ENCODE measurements at regions not wholly inside any gene's neighbourhood (a gene's known extent, or its start where the extent isn't known, plus 50 kb on each side); places are given as distances from the start of the nearest gene placed in this dataset.

DNA sequence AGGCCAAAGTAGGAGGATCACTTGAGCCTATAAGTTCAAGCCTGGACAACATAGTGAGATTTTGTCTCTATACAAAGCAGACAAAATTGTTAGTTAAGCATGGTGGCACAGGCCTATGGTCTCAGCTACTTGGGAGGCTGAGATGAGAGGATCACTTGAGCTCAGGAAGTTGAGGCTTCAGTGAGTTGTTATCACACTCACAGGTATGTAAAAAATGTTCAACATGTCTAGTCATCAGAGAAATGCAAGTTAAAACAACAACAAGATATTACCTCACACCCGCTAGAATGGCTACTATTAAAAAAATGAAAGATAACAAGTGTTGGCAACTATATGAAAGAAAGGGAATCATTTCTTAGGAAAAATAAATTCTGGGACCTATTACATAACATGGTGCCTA, 341.5 kb upstream of the ST8SIA4 start:
- Histone ChIP-seq H3K9me1 (replicated peaks; ENCODE audit: control insufficient read depth, extremely low read depth, insufficient read depth, low read length) (no peaks in the 10 kb centered on the region), H3K9ac (replicated peaks; ENCODE audit: extremely low read depth, insufficient read depth, low read length) (no peak overlapping the region), H3K4me1 (ENCODE audit: control insufficient read depth, extremely low read depth, insufficient read depth, low read length) (no peaks in the 10 kb centered on the region), H3K27ac (ENCODE audit: insufficient read depth, low read depth, low read length) (no peak overlapping the region), H3K79me2 (ENCODE audit: control insufficient read depth, insufficient read depth, low read length) (no peaks in the 10 kb centered on the region), H4K20me1 (replicated peaks; ENCODE audit: control insufficient read depth, extremely low read depth, insufficient read depth, low read length) (no peaks in the 10 kb centered on the region), H3K36me3 (ENCODE audit: control insufficient read depth in 2 of 2, extremely low read depth in 1 of 2, insufficient read depth in 2 of 2, low read length in 2 of 2) (no peaks in the 10 kb centered on the region), H3K27me3 (ENCODE audit: control insufficient read depth in 2 of 2, insufficient read depth in 2 of 2, low read length in 2 of 2) (no peaks in the 10 kb centered on the region), H3K4me2 (ENCODE audit: insufficient read depth, low read length) (no peak overlapping the region), H3K4me3 (replicated peaks in 1 of 3; ENCODE audit: insufficient read depth in 1 of 3, low read depth in 1 of 3, low read length in 3 of 3) (no peak overlapping the region), H3K9me3 (replicated peaks; ENCODE audit: control insufficient read depth, insufficient read depth, low read length) (no peaks in the 10 kb centered on the region), H2AFZ (ENCODE audit: low read depth, low read length) (no peak overlapping the region)
- intact Hi-C loops (cut with micrococcal nuclease) (no loop called here), dilution Hi-C loops (cut with MboI; ENCODE audit: extremely low pct_ligation_motif_present, low sequenced_read_pairs) (no loop called here)
- no peak for TF ChIP-seq GATA2 (IDR thresholded peaks at IDR 0.05; ENCODE audit: insufficient read depth, insufficient read length, low read depth, low read length)
- TF ChIP-seq POLR2AphosphoS5 (IDR thresholded peaks at IDR 0.05; ENCODE audit: insufficient read depth, low read depth, low read length), result no peak
- TF ChIP-seq EZH2 (IDR thresholded peaks at IDR 0.05; ENCODE audit: borderline replicate concordance, low read depth, low read length, severe bottlenecking), result no peak
- TF ChIP-seq, protein P1, sequence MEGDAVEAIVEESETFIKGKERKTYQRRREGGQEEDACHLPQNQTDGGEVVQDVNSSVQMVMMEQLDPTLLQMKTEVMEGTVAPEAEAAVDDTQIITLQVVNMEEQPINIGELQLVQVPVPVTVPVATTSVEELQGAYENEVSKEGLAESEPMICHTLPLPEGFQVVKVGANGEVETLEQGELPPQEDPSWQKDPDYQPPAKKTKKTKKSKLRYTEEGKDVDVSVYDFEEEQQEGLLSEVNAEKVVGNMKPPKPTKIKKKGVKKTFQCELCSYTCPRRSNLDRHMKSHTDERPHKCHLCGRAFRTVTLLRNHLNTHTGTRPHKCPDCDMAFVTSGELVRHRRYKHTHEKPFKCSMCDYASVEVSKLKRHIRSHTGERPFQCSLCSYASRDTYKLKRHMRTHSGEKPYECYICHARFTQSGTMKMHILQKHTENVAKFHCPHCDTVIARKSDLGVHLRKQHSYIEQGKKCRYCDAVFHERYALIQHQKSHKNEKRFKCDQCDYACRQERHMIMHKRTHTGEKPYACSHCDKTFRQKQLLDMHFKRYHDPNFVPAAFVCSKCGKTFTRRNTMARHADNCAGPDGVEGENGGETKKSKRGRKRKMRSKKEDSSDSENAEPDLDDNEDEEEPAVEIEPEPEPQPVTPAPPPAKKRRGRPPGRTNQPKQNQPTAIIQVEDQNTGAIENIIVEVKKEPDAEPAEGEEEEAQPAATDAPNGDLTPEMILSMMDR (IDR thresholded peaks at IDR 0.05; ENCODE audit: extremely low read depth in 1 of 2, insufficient read depth in 1 of 2, low read depth in 1 of 2, low read length in 2 of 2), result no peak
- TF ChIP-seq, protein P2, sequence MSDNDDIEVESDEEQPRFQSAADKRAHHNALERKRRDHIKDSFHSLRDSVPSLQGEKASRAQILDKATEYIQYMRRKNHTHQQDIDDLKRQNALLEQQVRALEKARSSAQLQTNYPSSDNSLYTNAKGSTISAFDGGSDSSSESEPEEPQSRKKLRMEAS (IDR thresholded peaks at IDR 0.05; ENCODE audit: insufficient read depth, insufficient read length), result no peak
- TF ChIP-seq MYC (IDR thresholded peaks at IDR 0.05; ENCODE audit: low read depth, low read length), result no peak
- CTCF ChIA-PET, result no interaction called here
- POLR2A ChIA-PET, result no interaction called here
- BruUV-seq (replicated peaks), result no TSS peak
- DNase-seq (ENCODE audit: low read depth, low spot score), result no peak
- FAIRE-seq, result no peak
